HG02970 (cell line): ENCODE measurements at regions not wholly inside any gene's neighbourhood (a gene's known extent, or its start where the extent isn't known, plus 50 kb on each side); places are given as distances from the start of the nearest gene placed in this dataset.

Experiments used
- ATAC-seq: cut with Tn5 transposase; IDR thresholded peaks from one replicate; pipeline ENCODE4 v1.9.1; 2021; ENCODE audit warnings: mild to moderate bottlenecking, moderate library complexity, moderate number of reproducible peaks; ENCODE audit not compliant: unreplicated experiment, low FRiP score

- ATAC-seq = no peak
Measured at GRCh38 chr3:116920826-116921610, 211.4 kb downstream of the TUSC7 start.

GRCh38 chr3:116927918-116928317 lies 218.3 kb downstream of the TUSC7 start:
- no peak for ATAC-seq

- ATAC-seq = no peak
Measured at GRCh38 chr3:116929505-116930222, 220.1 kb downstream of the TUSC7 start.

- ATAC-seq = no peak
Measured at GRCh38 chr3:116930786-116931185, 221.2 kb downstream of the TUSC7 start.

- ATAC-seq = no peak
Measured at GRCh38 chr3:116939091-116939490, 229.5 kb downstream of the TUSC7 start.

GRCh38 chr3:116939550-116939949 lies 230.0 kb downstream of the TUSC7 start:
- no peak for ATAC-seq

GRCh38 chr3:116940719-116941118 lies 231.1 kb downstream of the TUSC7 start:
- no peak for ATAC-seq

- no peak for ATAC-seq
Measured at GRCh38 chr3:116946376-116946775, 236.8 kb downstream of the TUSC7 start.

- no peak for ATAC-seq
Measured at GRCh38 chr3:116947148-116947547, 237.6 kb downstream of the TUSC7 start.

GRCh38 chr3:116947809-116948208 lies 238.2 kb downstream of the TUSC7 start:
- ATAC-seq = no peak

- no peak for ATAC-seq
Measured at GRCh38 chr3:116950301-116951055, 240.9 kb downstream of the TUSC7 start.

GRCh38 chr3:116951610-116952009 lies 242.0 kb downstream of the TUSC7 start:
- no peak for ATAC-seq

GRCh38 chr3:116958291-116958690 lies 248.7 kb downstream of the TUSC7 start:
- ATAC-seq = no peak

- ATAC-seq = no peak
Measured at GRCh38 chr3:116961106-116961505, 251.5 kb downstream of the TUSC7 start.

GRCh38 chr3:116963802-116964201 lies 254.2 kb downstream of the TUSC7 start:
- no peak for ATAC-seq

- ATAC-seq = no peak
Measured at GRCh38 chr3:116966649-116967048, 257.1 kb downstream of the TUSC7 start.

GRCh38 chr3:116969135-116969534 lies 259.6 kb downstream of the TUSC7 start:
- no peak for ATAC-seq

- no peak for ATAC-seq
Measured at GRCh38 chr3:116969646-116970045, 260.1 kb downstream of the TUSC7 start.

GRCh38 chr3:116971531-116971930 lies 262.0 kb downstream of the TUSC7 start:
- ATAC-seq = no peak

- ATAC-seq = no peak
Measured at GRCh38 chr3:116974702-116975101, 265.1 kb downstream of the TUSC7 start.

GRCh38 chr3:116977441-116977840 lies 267.9 kb downstream of the TUSC7 start:
- no peak for ATAC-seq
